Stomach (tissue), 8 donors: ENCODE measurements at regions not wholly inside any gene's neighbourhood (a gene's known extent, or its start where the extent isn't known, plus 50 kb on each side); places are given as distances from the start of the nearest gene placed in this dataset.

Experiments used
- DNase-seq, 2 donors: peaks; one replicate each; pipeline versions ENCODE4 v3.0.0 to v3.0.0-alpha.2; 2013 to 2019
- H3K27ac ChIP-seq, 5 donors: fragments of 200-600 bp in 4 of 5; sonication (generic) in 4 of 5; one replicate each; pipeline ENCODE4 v1.5.1; 2013 to 2019; ENCODE audit warnings: mild to moderate bottlenecking in 1 of 5, moderate library complexity in 1 of 5
- H3K27me3 ChIP-seq, 3 donors: fragments of 200-600 bp; sonication (generic); one replicate each; pipeline ENCODE4 v1.5.1; 2017 to 2019; ENCODE audit warnings: mixed run types in 1 of 3
- H3K36me3 ChIP-seq, 4 donors: fragments of 200-600 bp; sonication (generic); 1 replicate in 3 of 4; 2 replicates in 1 of 4; pipeline ENCODE4 v1.5.1; 2016 to 2019
- H3K4me1 ChIP-seq, 4 donors: fragments of 200-600 bp; sonication (generic); one replicate each; pipeline ENCODE4 v1.5.1; 2016 to 2019
- H3K4me3 ChIP-seq, 4 donors: fragments of 200-600 bp; sonication (generic) in 3 of 4; one replicate each; pipeline ENCODE4 v1.5.1; 2016 to 2019; ENCODE audit warnings: mild to moderate bottlenecking in 1 of 4
- H3K9me3 ChIP-seq, 4 donors: fragments of 200-600 bp; sonication (generic); one replicate each; pipeline ENCODE4 v1.5.1; 2016 to 2019
- EP300 ChIP-seq: sonication (generic); formaldehyde crosslinking; IDR thresholded peaks from one replicate; pipeline ENCODE4 v1.6.1; 2017; ENCODE audit warnings: antibody characterized with exemption
- POLR2A ChIP-seq, 4 donors: fragments of 450-650 bp; IDR thresholded peaks; one replicate each; pipeline ENCODE4 v1.6.1; 2016; ENCODE audit warnings: antibody characterized with exemption in 4 of 4, control low read depth in 2 of 4, mild to moderate bottlenecking in 1 of 4, moderate library complexity in 1 of 4
- POLR2AphosphoS5 ChIP-seq, 3 donors: sonication (generic); formaldehyde crosslinking; IDR thresholded peaks; one replicate each; pipeline ENCODE4 v1.6.1; 2016; ENCODE audit warnings: antibody characterized with exemption in 3 of 3
- WGBS, 5 donors: extraction: QIAGEN DNeasy Blood & Tissue Kit in 3 of 5; methylation state at CpG; one replicate each; pipeline versions ENCODE4 v1.1.5 to v1.1.7; 2013 to 2018; 5-methylcytosine and 5-hydroxymethylcytosine counted together
- intact Hi-C: fragments of 100-400 bp; cut with DNase I; formaldehyde crosslinking; loops from one replicate; pipeline ENCODE4 v1.15.1; 2023; ENCODE audit warnings: low total_unique reads
- TF ChIP-seq, protein P1 (sequence below), 7 experiments: fragments of 450-650 bp in 4 of 7; fragments of 200-600 bp in 3 of 7; sonication (generic) in 3 of 7; IDR thresholded peaks; one replicate each; pipeline ENCODE4 v1.5.1; 2016 to 2019; ENCODE audit warnings: antibody characterized with exemption in 7 of 7, control low read depth in 2 of 7, mild to moderate bottlenecking in 1 of 7
- donor health status: healthy with polysubstance abuse.
- donor health status: Bipolar disorder and iron deficiency.
- donor health status: healthy.

DNA sequence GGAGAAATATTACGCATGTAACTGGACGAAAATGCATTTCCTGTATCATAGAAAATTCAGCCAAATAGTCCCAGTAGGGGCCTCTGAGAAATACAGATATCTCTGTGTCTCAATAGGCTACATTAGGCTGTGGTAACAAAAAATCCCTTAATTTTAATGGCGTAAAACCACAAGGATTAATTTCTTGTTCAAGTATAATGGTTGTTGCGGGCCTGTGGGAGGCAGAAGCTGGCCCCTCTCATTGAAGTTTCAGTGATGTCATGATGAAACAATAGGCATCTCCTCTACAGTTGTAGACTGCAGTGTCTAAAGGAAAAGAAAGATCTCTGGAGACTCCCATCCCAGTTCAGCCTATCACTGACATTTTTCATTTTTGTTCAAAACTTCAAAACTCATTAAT, 1625.6 kb upstream of the C9orf72 start:
- intact Hi-C loops: no loop called here
- TF ChIP-seq POLR2AphosphoS5 (IDR thresholded peaks at IDR 0.05): no peak
- TF ChIP-seq, protein P1, sequence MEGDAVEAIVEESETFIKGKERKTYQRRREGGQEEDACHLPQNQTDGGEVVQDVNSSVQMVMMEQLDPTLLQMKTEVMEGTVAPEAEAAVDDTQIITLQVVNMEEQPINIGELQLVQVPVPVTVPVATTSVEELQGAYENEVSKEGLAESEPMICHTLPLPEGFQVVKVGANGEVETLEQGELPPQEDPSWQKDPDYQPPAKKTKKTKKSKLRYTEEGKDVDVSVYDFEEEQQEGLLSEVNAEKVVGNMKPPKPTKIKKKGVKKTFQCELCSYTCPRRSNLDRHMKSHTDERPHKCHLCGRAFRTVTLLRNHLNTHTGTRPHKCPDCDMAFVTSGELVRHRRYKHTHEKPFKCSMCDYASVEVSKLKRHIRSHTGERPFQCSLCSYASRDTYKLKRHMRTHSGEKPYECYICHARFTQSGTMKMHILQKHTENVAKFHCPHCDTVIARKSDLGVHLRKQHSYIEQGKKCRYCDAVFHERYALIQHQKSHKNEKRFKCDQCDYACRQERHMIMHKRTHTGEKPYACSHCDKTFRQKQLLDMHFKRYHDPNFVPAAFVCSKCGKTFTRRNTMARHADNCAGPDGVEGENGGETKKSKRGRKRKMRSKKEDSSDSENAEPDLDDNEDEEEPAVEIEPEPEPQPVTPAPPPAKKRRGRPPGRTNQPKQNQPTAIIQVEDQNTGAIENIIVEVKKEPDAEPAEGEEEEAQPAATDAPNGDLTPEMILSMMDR (IDR thresholded peaks at IDR 0.05): no peak
- TF ChIP-seq EP300: no peak
- TF ChIP-seq POLR2A (IDR thresholded peaks at IDR 0.05): no peak
- Histone ChIP-seq H3K27me3 (no peaks in the 10 kb centered on the region), H3K4me1 (peaks cover 0 to 3% (median 0%) of the 10 kb centered on the region in 4 donors), H3K4me3 (no peak overlapping the region), H3K36me3 (no peaks in the 10 kb centered on the region), H3K9me3 (no peaks in the 10 kb centered on the region), H3K27ac (no peak overlapping the region)
- DNase-seq: no peak
- WGBS, 5 donors: 83 to 93% (median 90%) methylated on average over 4 of the region's 4 CpGs

DNA sequence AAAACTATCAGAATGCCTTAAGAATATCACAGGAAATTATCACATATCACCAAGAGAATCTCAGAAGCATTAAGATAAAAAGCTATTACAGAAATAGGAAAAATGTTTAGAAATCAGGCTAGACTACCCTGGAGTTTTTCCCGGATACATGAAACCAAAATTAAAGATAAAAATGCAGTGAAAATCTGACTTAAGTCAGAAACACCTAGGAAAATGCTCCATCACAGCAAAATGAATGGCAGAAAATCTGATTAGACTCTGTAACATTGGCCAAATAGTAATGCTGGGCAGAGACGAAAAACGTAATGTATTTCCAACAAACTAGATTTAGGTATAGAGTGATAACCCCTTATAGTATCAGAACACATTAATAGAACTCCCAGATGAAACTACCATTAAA, 1626.7 kb upstream of the C9orf72 start:
- Histone ChIP-seq H3K36me3 (no peaks in the 10 kb centered on the region), H3K9me3 (no peaks in the 10 kb centered on the region), H3K4me1 (peaks cover 0 to 3% (median 0%) of the 10 kb centered on the region in 4 donors), H3K27me3 (no peaks in the 10 kb centered on the region), H3K27ac (no peak overlapping the region), H3K4me3 (no peak overlapping the region)
- no peak for DNase-seq
- intact Hi-C loops: no loop called here
- 42 to 77% (median 57%) methylated on average over 3 of the region's 3 CpGs for WGBS, 5 donors
- TF ChIP-seq EP300: no peak
- TF ChIP-seq POLR2A (IDR thresholded peaks at IDR 0.05): no peak
- TF ChIP-seq, protein P1 (IDR thresholded peaks at IDR 0.05): no peak
- no peak for TF ChIP-seq POLR2AphosphoS5 (IDR thresholded peaks at IDR 0.05)

DNA sequence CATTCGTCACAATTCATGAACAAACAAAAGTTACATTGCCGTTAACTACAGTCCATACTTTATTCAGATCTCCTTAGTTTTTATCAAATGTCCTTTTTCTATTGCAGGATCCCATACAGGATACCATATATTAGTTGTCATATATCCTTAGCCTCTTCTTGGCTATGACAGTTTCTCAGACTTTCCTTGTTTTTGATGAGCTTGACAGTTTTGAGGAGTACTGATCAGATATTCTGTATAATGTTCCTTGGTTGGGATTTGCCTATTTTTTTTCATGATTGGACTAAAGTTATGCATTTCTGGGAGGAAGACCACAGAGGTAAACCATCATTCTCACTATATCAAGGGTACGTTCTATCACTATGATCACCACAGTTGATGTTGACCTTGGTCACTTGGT, 1627.4 kb upstream of the C9orf72 start:
- peaks cover 0 to 3% (median 0%) of the 10 kb centered on the region in 4 donors for H3K4me1 ChIP-seq
- 53 to 71% (median 63%) methylated on average over 3 of the region's 3 CpGs for WGBS, 5 donors
- no peaks in the 10 kb centered on the region for H3K36me3 ChIP-seq
- no peaks in the 10 kb centered on the region for H3K27me3 ChIP-seq
- no peak overlapping the region for H3K4me3 ChIP-seq
- intact Hi-C loops: no loop called here
- TF ChIP-seq, protein P1 (IDR thresholded peaks at IDR 0.05): no peak
- TF ChIP-seq EP300 (no peak), POLR2A (IDR thresholded peaks at IDR 0.05) (no peak), POLR2AphosphoS5 (IDR thresholded peaks at IDR 0.05) (no peak)
- DNase-seq: no peak
- no peaks in the 10 kb centered on the region for H3K9me3 ChIP-seq
- no peak overlapping the region for H3K27ac ChIP-seq

DNA sequence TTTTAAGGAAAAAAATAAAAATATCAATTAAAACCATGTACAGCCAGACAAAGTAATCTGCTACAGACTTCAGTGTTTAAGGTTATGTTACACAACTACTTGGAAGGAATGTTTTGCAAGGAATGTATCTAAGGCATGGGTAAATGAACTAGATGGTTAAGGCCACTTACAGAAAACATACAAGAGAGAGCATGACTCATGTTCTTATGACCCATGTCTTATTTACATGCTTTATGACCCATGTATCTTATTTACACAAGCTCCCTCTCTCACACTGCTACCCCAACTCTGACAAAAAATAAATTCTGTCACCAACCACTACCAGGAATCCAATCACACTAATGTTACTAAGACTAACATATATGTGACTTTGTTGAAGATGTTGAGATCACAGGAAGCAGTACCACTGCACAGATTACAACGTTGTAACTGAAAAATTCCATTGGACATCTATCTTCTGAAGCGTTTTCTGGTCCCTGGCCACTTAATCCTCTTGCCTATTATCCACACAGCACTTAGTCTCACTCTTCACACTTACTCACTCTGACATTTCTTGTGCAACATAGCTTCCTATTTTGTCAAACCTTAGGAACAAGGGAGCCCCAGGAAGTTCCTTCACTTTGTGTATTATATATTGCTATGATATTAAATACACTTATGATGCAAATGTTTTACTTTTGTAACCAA, 1630.1 kb upstream of the C9orf72 start:
- Histone ChIP-seq H3K4me3 (no peak overlapping the region), H3K4me1 (peaks cover 0 to 3% (median 0%) of the 10 kb centered on the region in 4 donors), H3K36me3 (no peaks in the 10 kb centered on the region), H3K9me3 (no peaks in the 10 kb centered on the region), H3K27ac (no peak overlapping the region), H3K27me3 (no peaks in the 10 kb centered on the region)
- no peak for DNase-seq
- TF ChIP-seq EP300: no peak
- TF ChIP-seq POLR2AphosphoS5 (IDR thresholded peaks at IDR 0.05): no peak
- TF ChIP-seq POLR2A (IDR thresholded peaks at IDR 0.05): no peak
- TF ChIP-seq, protein P1 (IDR thresholded peaks at IDR 0.05): no peak
- intact Hi-C loops: no loop called here
- 53 to 64% (median 54%) methylated on average over 2 of the region's 2 CpGs for WGBS, 5 donors
